HCT116 (cell line): ENCODE measurements at regions not wholly inside any gene's neighbourhood (a gene's known extent, or its start where the extent isn't known, plus 50 kb on each side); places are given as distances from the start of the nearest gene placed in this dataset.

ENCODE experiments used
- ATAC-seq: fragments of 200-7000 bp; cut with Tn5 transposase; 2 replicates; pipeline ENCODE4 v1.9.1; 2020; ENCODE audit warnings: mild to moderate bottlenecking, moderate library complexity
- BruUV-seq: library from RNA; stranded (reverse); fragments of 400-500 nt; replicated peaks from 2 replicates; lab custom pipeline; 2021; lab: Mats Ljungman, UMichigan
- CTCF ChIA-PET: fragments of 300-600 bp; sonication (Branson Sonifier 250); formaldehyde crosslinking; loops from one replicate; lab custom pipeline; 2021; ENCODE audit warnings: antibody characterized with exemption; lab: Charles Lee
- POLR2A ChIA-PET: fragments of 300-600, 350-600 bp; sonication (Branson Sonifier 250); formaldehyde crosslinking; loops from one replicate; lab custom pipeline; 2021; ENCODE audit warnings: antibody characterized with exemption; lab: Charles Lee
- RAD21 ChIA-PET, 2 experiments: fragments of 300-600 bp; sonication (Branson Sonifier 250); formaldehyde crosslinking; loops; one replicate each; lab custom pipeline; 2023; ENCODE audit warnings: low total read pairs in 2 of 2; ENCODE audit not compliant: uncharacterized antibody in 2 of 2, unreplicated experiment in 2 of 2, low non-redundant PET in 1 of 2; lab: Charles Lee
- DNase-seq: peaks from one replicate; pipeline ENCODE4 v3.0.0-alpha.2; 2010; ENCODE audit warnings: low read depth, low spot score
- H2AFZ ChIP-seq: fragments of 200-600 bp; shearing (Covaris generic), sonication (generic); 2 replicates; pipeline ENCODE4 v1.6.1; 2017; ENCODE audit warnings: low read depth, mixed run types, mixed read lengths, antibody characterized with exemption, low read length; ENCODE audit not compliant: poor library complexity, severe bottlenecking
- H3K27ac ChIP-seq: 2 replicates; pipeline ENCODE4 v1.5.1; 2012; ENCODE audit warnings: low read depth, low read length
- H3K27me3 ChIP-seq: fragments of 200-600 bp; sonication (generic); 2 replicates; pipeline ENCODE4 v1.6.1; 2016; ENCODE audit warnings: mixed run types, low read length, mixed read lengths; ENCODE audit not compliant: insufficient read depth
- H3K36me3 ChIP-seq, 2 experiments: fragments of 200-500 bp in 1 of 2; fragments of 200-600 bp in 1 of 2; sonication (Bioruptor generic) in 1 of 2; sonication (generic) in 1 of 2; 2 replicates each; pipeline versions ENCODE4 v1.5.1 to v1.6.1; 2014 to 2016; ENCODE audit warnings: low read length in 2 of 2, inconsistent platforms in 1 of 2, mixed read lengths in 1 of 2, mixed run types in 1 of 2; ENCODE audit not compliant: insufficient read depth in 2 of 2, control insufficient read depth in 1 of 2
- H3K4me1 ChIP-seq, 2 experiments: fragments of 200-600 bp in 1 of 2; sonication (generic) in 1 of 2; 2 replicates each; pipeline versions ENCODE4 v1.5.1 to v1.6.1; 2012 to 2017; ENCODE audit warnings: low read length in 2 of 2, inconsistent platforms in 1 of 2, mild to moderate bottlenecking in 1 of 2, mixed read lengths in 1 of 2, mixed run types in 1 of 2, moderate library complexity in 1 of 2; ENCODE audit not compliant: insufficient read depth in 2 of 2, control insufficient read depth in 1 of 2
- H3K4me2 ChIP-seq: fragments of 200-600 bp; sonication (generic); 2 replicates; pipeline ENCODE4 v1.6.1; 2017; ENCODE audit warnings: mixed run types, low read length, mixed read lengths
- H3K4me3 ChIP-seq, 2 experiments: fragments of 200-600 bp in 1 of 2; sonication (generic) in 1 of 2; replicated peaks in 1 of 2; 2 replicates each; pipeline ENCODE4 v1.5.1; 2011 to 2016; ENCODE audit warnings: low read length in 2 of 2, control low read depth in 1 of 2, low read depth in 1 of 2, mild to moderate bottlenecking in 1 of 2, mixed read lengths in 1 of 2, mixed run types in 1 of 2
- H3K79me2 ChIP-seq: fragments of 200-600 bp; sonication (generic); 2 replicates; pipeline ENCODE4 v1.6.1; 2017; ENCODE audit warnings: mild to moderate bottlenecking, mixed run types, low read length, moderate library complexity, mixed read lengths; ENCODE audit not compliant: insufficient read depth
- H3K9ac ChIP-seq: fragments of 200-600 bp; sonication (generic); 2 replicates; pipeline ENCODE4 v1.6.1; 2016; ENCODE audit warnings: low read length, mixed read lengths
- H3K9me2 ChIP-seq: fragments of 200-600 bp; sonication (generic), shearing (Covaris generic); 2 replicates; pipeline ENCODE4 v1.6.1; 2017; ENCODE audit warnings: mixed run types, mild to moderate bottlenecking, moderate library complexity; ENCODE audit not compliant: insufficient read depth
- H3K9me3 ChIP-seq, 2 experiments: fragments of 200-500 bp in 1 of 2; fragments of 200-600 bp in 1 of 2; sonication (Bioruptor generic) in 1 of 2; sonication (generic) in 1 of 2; 2 replicates each; pipeline ENCODE4 v1.6.1; 2014 to 2017; ENCODE audit warnings: low read length in 2 of 2, mixed read lengths in 2 of 2, inconsistent platforms in 1 of 2, low read depth in 1 of 2, mild to moderate bottlenecking in 1 of 2, mixed run types in 1 of 2, moderate library complexity in 1 of 2; ENCODE audit not compliant: control insufficient read depth in 1 of 2, insufficient read depth in 1 of 2
- H4K20me1 ChIP-seq: fragments of 200-600 bp; sonication (generic), shearing (Covaris generic); 2 replicates; pipeline ENCODE4 v1.6.1; 2017; ENCODE audit warnings: mixed run types, mild to moderate bottlenecking, moderate library complexity; ENCODE audit not compliant: insufficient read depth
- EGR1 ChIP-seq: IDR thresholded peaks from 2 replicates; pipeline ENCODE4 v1.6.1; 2012; ENCODE audit warnings: low read depth
- ELF1 ChIP-seq: IDR thresholded peaks from 2 replicates; pipeline ENCODE4 v1.6.1; 2012; ENCODE audit warnings: low read depth, borderline replicate concordance
- EZH2phosphoT487 ChIP-seq: fragments of 200-600 bp; IDR thresholded peaks from 2 replicates; pipeline ENCODE4 v1.6.1; 2018; ENCODE audit warnings: antibody characterized with exemption, borderline replicate concordance
- RAD21 ChIP-seq: IDR thresholded peaks from 2 replicates; pipeline ENCODE4 v1.6.1; 2012; ENCODE audit warnings: low read depth, mild to moderate bottlenecking
- SP1 ChIP-seq: IDR thresholded peaks from 2 replicates; pipeline ENCODE4 v1.6.1; 2012; ENCODE audit warnings: low read depth
- TCF7L2 ChIP-seq: IDR thresholded peaks from 2 replicates; pipeline ENCODE4 v1.7.0; 2011; ENCODE audit warnings: borderline replicate concordance, inconsistent platforms; ENCODE audit not compliant: insufficient read depth, insufficient read length; ENCODE audit errors: extremely low read depth
- ZFX ChIP-seq: fragments of 450-650 bp; IDR thresholded peaks from 2 replicates; pipeline ENCODE4 v1.6.1; 2017
- intact Hi-C: fragments of 100-400 bp; cut with micrococcal nuclease; formaldehyde crosslinking; loops from 2 replicates; pipeline ENCODE4 v1.10.0; 2022
- TF ChIP-seq, protein P1 (sequence below): IDR thresholded peaks from 2 replicates; pipeline ENCODE4 v1.6.1; 2011; ENCODE audit warnings: mild to moderate bottlenecking, low read length, moderate library complexity; ENCODE audit not compliant: insufficient replicate concordance; ENCODE audit errors: extremely low read depth
- TF ChIP-seq, protein P2 (sequence below): IDR thresholded peaks from 2 replicates; pipeline ENCODE4 v1.6.1; 2012
- TF ChIP-seq, protein P3 (sequence below), 3 experiments: fragments of 200-600 bp in 1 of 3; sonication (generic) in 1 of 3; IDR thresholded peaks in 2 of 3; conservative IDR thresholded peaks in 1 of 3; 2 replicates each; pipeline ENCODE4 v1.5.1; 2012 to 2017; ENCODE audit warnings: low read depth in 2 of 3, low read length in 2 of 3, antibody characterized with exemption in 1 of 3, borderline replicate concordance in 1 of 3, control low read depth in 1 of 3, mild to moderate bottlenecking in 1 of 3, mixed read lengths in 1 of 3, mixed run types in 1 of 3, moderate library complexity in 1 of 3; ENCODE audit not compliant: insufficient read depth in 1 of 3

DNA sequence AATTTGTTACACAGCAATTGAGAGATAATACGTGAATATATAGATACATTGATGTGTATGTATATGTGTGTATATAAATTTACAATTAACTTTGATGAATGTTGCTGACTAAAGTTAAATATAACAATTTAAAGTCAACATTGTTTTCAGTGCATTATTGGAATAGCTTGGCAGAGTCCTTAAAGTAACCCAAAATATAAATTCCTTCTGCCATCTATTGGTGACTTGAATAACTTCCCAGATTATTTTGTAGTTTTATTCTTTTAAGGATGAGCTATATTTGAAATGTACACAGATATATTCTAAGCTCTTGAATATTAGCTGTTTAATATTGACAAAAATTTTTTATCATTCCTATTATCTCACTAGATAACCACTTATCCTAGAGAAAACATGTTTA is 298.2 kb upstream of the FSTL5 start:
- H3K4me1 ChIP-seq, result no peaks in the 10 kb centered on the region
- peak overlapping the region; percentile 74 for H2AFZ ChIP-seq
- DNase-seq (peak; percentile 10), ATAC-seq (no peak)
- H3K9ac ChIP-seq, result no peak overlapping the region
- no peak overlapping the region for H3K4me2 ChIP-seq
- CTCF ChIA-PET, result interaction anchor here (0.6 to 1.3 kb wide), 10 partner anchors 12 to 1205 kb away, joined by 3 to 8 read pairs (median 3); no protein-coding TSS in a partner anchor
- H3K79me2 ChIP-seq, result no peaks in the 10 kb centered on the region
- no peak overlapping the region for H3K27ac ChIP-seq
- BruUV-seq, result no TSS peak
- POLR2A ChIA-PET, result no interaction called here
- TF ChIP-seq, protein P1, sequence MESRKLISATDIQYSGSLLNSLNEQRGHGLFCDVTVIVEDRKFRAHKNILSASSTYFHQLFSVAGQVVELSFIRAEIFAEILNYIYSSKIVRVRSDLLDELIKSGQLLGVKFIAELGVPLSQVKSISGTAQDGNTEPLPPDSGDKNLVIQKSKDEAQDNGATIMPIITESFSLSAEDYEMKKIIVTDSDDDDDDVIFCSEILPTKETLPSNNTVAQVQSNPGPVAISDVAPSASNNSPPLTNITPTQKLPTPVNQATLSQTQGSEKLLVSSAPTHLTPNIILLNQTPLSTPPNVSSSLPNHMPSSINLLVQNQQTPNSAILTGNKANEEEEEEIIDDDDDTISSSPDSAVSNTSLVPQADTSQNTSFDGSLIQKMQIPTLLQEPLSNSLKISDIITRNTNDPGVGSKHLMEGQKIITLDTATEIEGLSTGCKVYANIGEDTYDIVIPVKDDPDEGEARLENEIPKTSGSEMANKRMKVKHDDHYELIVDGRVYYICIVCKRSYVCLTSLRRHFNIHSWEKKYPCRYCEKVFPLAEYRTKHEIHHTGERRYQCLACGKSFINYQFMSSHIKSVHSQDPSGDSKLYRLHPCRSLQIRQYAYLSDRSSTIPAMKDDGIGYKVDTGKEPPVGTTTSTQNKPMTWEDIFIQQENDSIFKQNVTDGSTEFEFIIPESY, result no peak
- TF ChIP-seq TCF7L2 (no peak), RAD21 (peak; percentile 58), SP1 (no peak), ZFX (no peak), EGR1 (no peak), EZH2phosphoT487 (no peak), ELF1 (no peak)
- TF ChIP-seq, protein P2, sequence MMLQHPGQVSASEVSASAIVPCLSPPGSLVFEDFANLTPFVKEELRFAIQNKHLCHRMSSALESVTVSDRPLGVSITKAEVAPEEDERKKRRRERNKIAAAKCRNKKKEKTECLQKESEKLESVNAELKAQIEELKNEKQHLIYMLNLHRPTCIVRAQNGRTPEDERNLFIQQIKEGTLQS, result no peak
- TF ChIP-seq, protein P3, sequence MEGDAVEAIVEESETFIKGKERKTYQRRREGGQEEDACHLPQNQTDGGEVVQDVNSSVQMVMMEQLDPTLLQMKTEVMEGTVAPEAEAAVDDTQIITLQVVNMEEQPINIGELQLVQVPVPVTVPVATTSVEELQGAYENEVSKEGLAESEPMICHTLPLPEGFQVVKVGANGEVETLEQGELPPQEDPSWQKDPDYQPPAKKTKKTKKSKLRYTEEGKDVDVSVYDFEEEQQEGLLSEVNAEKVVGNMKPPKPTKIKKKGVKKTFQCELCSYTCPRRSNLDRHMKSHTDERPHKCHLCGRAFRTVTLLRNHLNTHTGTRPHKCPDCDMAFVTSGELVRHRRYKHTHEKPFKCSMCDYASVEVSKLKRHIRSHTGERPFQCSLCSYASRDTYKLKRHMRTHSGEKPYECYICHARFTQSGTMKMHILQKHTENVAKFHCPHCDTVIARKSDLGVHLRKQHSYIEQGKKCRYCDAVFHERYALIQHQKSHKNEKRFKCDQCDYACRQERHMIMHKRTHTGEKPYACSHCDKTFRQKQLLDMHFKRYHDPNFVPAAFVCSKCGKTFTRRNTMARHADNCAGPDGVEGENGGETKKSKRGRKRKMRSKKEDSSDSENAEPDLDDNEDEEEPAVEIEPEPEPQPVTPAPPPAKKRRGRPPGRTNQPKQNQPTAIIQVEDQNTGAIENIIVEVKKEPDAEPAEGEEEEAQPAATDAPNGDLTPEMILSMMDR (IDR thresholded peaks at IDR 0.05 in 2 of 3, conservative IDR thresholded peaks at IDR 0.05 in 1 of 3; ENCODE audit: borderline replicate concordance in 1 of 3, insufficient read depth in 1 of 3, low read depth in 2 of 3, low read length in 2 of 3), result peak in 2 of 3 experiments; percentile 22 to 48; a peak in 2 of 6 replicates
- no peaks in the 10 kb centered on the region for H3K9me3 ChIP-seq
- no peaks in the 10 kb centered on the region for H3K27me3 ChIP-seq
- H3K9me2 ChIP-seq, result no peaks in the 10 kb centered on the region
- RAD21 ChIA-PET, result interaction anchor here in 1 of 2 experiments (0.9 kb wide), 1 partner anchor 310 kb away, joined by 3 read pairs; no protein-coding TSS in a partner anchor
- H3K4me3 ChIP-seq, result no peak overlapping the region
- H4K20me1 ChIP-seq, result no peaks in the 10 kb centered on the region
- intact Hi-C loops, result loop anchor here (5.0 to 10.0 kb wide), 2 partner anchors 907 to 1205 kb away; no protein-coding TSS in a partner anchor
- no peaks in the 10 kb centered on the region for H3K36me3 ChIP-seq
